ENCODE measurements at regions not wholly inside any gene's neighbourhood (a gene's known extent, or its start where the extent isn't known, plus 50 kb on each side); places are given as distances from the start of the nearest gene placed in this dataset.

GRCh38 chr20:40891351-40891750, 137.3 kb upstream of the TOP1 start:
- no peak for DNase-seq
- H3K4me1 ChIP-seq (ENCODE audit: control insufficient read depth in 5 of 5, insufficient read depth in 5 of 5, low read length in 5 of 5), result peaks cover 0 to 2% (median 0%) of the 10 kb centered on the region in 5 donors
- TF ChIP-seq CTCF (IDR thresholded peaks at IDR 0.05; ENCODE audit: control extremely low read depth, extremely low read depth), result no peak
- no peak overlapping the region for H3K9ac ChIP-seq (ENCODE audit: insufficient read depth in 1 of 2, low read length in 2 of 2)
- no peaks in the 10 kb centered on the region for H3K36me3 ChIP-seq (ENCODE audit: control insufficient read depth in 4 of 4, insufficient read depth in 4 of 4, low read length in 4 of 4)
- H3K27ac ChIP-seq (ENCODE audit: low read depth in 1 of 2, low read length in 1 of 2), result no peak overlapping the region
- H3K4me3 ChIP-seq, result no peak overlapping the region
- no peak for ATAC-seq (ENCODE audit: insufficient read depth, low FRiP score)
- no peaks in the 10 kb centered on the region for H3K9me3 ChIP-seq (ENCODE audit: control insufficient read depth in 4 of 4, insufficient read depth in 3 of 4, low read length in 3 of 4)
- no peaks in the 10 kb centered on the region for H3K27me3 ChIP-seq (ENCODE audit: control insufficient read depth in 3 of 3, insufficient read depth in 3 of 3, low read length in 2 of 3)

- no peak for TF ChIP-seq CTCF (IDR thresholded peaks at IDR 0.05; ENCODE audit: control extremely low read depth, extremely low read depth)
These were observed 136.0 kb upstream of the TOP1 start for GRCh38 chr20:40892642-40893041.

GRCh38 chr20:40893610-40894236, 134.9 kb upstream of the TOP1 start:
- no peak for TF ChIP-seq CTCF (IDR thresholded peaks at IDR 0.05; ENCODE audit: control extremely low read depth, extremely low read depth)
- 65 to 85% methylated on average over 1 of the region's 1 CpG for WGBS, 2 donors
- DNase-seq (no peak), ATAC-seq (ENCODE audit: insufficient read depth, low FRiP score) (no peak)
- H3K4me3 ChIP-seq, result no peak overlapping the region
- H3K9me3 ChIP-seq (ENCODE audit: control insufficient read depth in 4 of 4, insufficient read depth in 3 of 4, low read length in 3 of 4), result no peaks in the 10 kb centered on the region
- H3K27ac ChIP-seq (ENCODE audit: low read depth in 1 of 2, low read length in 1 of 2), result no peak overlapping the region
- no peaks in the 10 kb centered on the region for H3K36me3 ChIP-seq (ENCODE audit: control insufficient read depth in 4 of 4, insufficient read depth in 4 of 4, low read length in 4 of 4)
- no peaks in the 10 kb centered on the region for H3K27me3 ChIP-seq (ENCODE audit: control insufficient read depth in 3 of 3, insufficient read depth in 3 of 3, low read length in 2 of 3)
- peaks cover 0 to 2% (median 0%) of the 10 kb centered on the region in 5 donors for H3K4me1 ChIP-seq (ENCODE audit: control insufficient read depth in 5 of 5, insufficient read depth in 5 of 5, low read length in 5 of 5)
- no peak overlapping the region for H3K9ac ChIP-seq (ENCODE audit: insufficient read depth in 1 of 2, low read length in 2 of 2)

More at GRCh38 chr20:40892642-40893041, 136.0 kb upstream of the TOP1 start:
- H3K4me3 ChIP-seq, result no peak overlapping the region
- H3K9me3 ChIP-seq (ENCODE audit: control insufficient read depth in 4 of 4, insufficient read depth in 3 of 4, low read length in 3 of 4), result no peaks in the 10 kb centered on the region
- H3K36me3 ChIP-seq (ENCODE audit: control insufficient read depth in 4 of 4, insufficient read depth in 4 of 4, low read length in 4 of 4), result no peaks in the 10 kb centered on the region
- 76 to 77% methylated on average over 2 of the region's 2 CpGs for WGBS, 2 donors
- no peak overlapping the region for H3K27ac ChIP-seq (ENCODE audit: low read depth in 1 of 2, low read length in 1 of 2)
- H3K9ac ChIP-seq (ENCODE audit: insufficient read depth in 1 of 2, low read length in 2 of 2), result no peak overlapping the region
- H3K4me1 ChIP-seq (ENCODE audit: control insufficient read depth in 5 of 5, insufficient read depth in 5 of 5, low read length in 5 of 5), result peaks cover 0 to 2% (median 0%) of the 10 kb centered on the region in 5 donors
- ATAC-seq (ENCODE audit: insufficient read depth, low FRiP score), result no peak
- no peak for DNase-seq
- H3K27me3 ChIP-seq (ENCODE audit: control insufficient read depth in 3 of 3, insufficient read depth in 3 of 3, low read length in 2 of 3), result no peaks in the 10 kb centered on the region

DNA sequence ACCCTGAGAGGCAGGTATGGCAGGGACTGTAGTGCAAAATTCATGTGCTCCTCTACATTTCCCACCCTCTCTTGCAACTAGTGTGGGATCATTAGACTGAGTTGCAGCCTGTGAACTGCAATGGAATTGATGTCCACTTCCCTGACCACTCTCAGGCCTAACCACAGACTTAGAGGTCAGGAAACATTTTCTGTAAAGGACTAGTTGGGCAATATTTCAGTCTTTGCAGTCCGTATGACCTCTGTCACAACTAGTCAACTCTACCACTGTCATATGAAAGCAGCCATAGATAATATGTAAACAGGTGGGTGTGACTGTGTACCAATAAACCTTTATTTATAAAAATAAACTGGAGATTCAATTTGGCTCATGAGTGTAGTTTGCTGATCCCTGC, 134.4 kb upstream of the TOP1 start:
- Histone ChIP-seq H3K4me3 (no peak overlapping the region), H3K27ac (ENCODE audit: low read depth in 1 of 2, low read length in 1 of 2) (no peak overlapping the region), H3K4me1 (ENCODE audit: control insufficient read depth in 5 of 5, insufficient read depth in 5 of 5, low read length in 5 of 5) (peaks cover 0 to 2% (median 0%) of the 10 kb centered on the region in 5 donors), H3K9me3 (ENCODE audit: control insufficient read depth in 4 of 4, insufficient read depth in 3 of 4, low read length in 3 of 4) (no peaks in the 10 kb centered on the region), H3K36me3 (ENCODE audit: control insufficient read depth in 4 of 4, insufficient read depth in 4 of 4, low read length in 4 of 4) (no peaks in the 10 kb centered on the region), H3K27me3 (ENCODE audit: control insufficient read depth in 3 of 3, insufficient read depth in 3 of 3, low read length in 2 of 3) (no peaks in the 10 kb centered on the region), H3K9ac (ENCODE audit: insufficient read depth in 1 of 2, low read length in 2 of 2) (no peak overlapping the region)
- ATAC-seq (ENCODE audit: insufficient read depth, low FRiP score), result no peak
- 30 to 80% methylated on average over 1 of the region's 1 CpG for WGBS, 2 donors
- no peak for DNase-seq
- TF ChIP-seq CTCF (IDR thresholded peaks at IDR 0.05; ENCODE audit: control extremely low read depth, extremely low read depth), result no peak
